WTC11 (cell line): ENCODE measurements at regions not wholly inside any gene's neighbourhood (a gene's known extent, or its start where the extent isn't known, plus 50 kb on each side); places are given as distances from the start of the nearest gene placed in this dataset.

ENCODE experiments used
- ATF2 ChIP-seq: sonication (generic); formaldehyde crosslinking; IDR thresholded peaks from 2 replicates; pipeline ENCODE4 v1.8.1; 2022; ENCODE audit warnings: low read depth, missing genetic modification reagents, borderline replicate concordance
- CTCF ChIP-seq: fragments of 200-600 bp; IDR thresholded peaks from 2 replicates; pipeline ENCODE4 v1.8.0; 2022; ENCODE audit warnings: antibody characterized with exemption
- ERG ChIP-seq: fragments of 250-450 bp; sonication (Bioruptor Pico); IDR thresholded peaks from 2 replicates; pipeline ENCODE4 v1.8.0; 2021; ENCODE audit warnings: mild to moderate bottlenecking
- ESRRA ChIP-seq: sonication (generic); formaldehyde crosslinking; IDR thresholded peaks from 2 replicates; pipeline ENCODE4 v1.8.1; 2022; ENCODE audit warnings: mild to moderate bottlenecking, missing genetic modification reagents, borderline replicate concordance
- GABPB1 ChIP-seq: sonication (generic); formaldehyde crosslinking; IDR thresholded peaks from 2 replicates; pipeline ENCODE4 v1.8.1; 2023; ENCODE audit warnings: mild to moderate bottlenecking, missing genetic modification reagents
- IRF1 ChIP-seq: sonication (generic); formaldehyde crosslinking; IDR thresholded peaks from 2 replicates; pipeline ENCODE4 v1.8.0; 2023; ENCODE audit warnings: missing genetic modification reagents
- MLX ChIP-seq: sonication (generic); formaldehyde crosslinking; IDR thresholded peaks from 2 replicates; pipeline ENCODE4 v1.8.1; 2023; ENCODE audit warnings: mild to moderate bottlenecking, missing genetic modification reagents, moderate library complexity
- NFE2L1 ChIP-seq: sonication (generic); formaldehyde crosslinking; IDR thresholded peaks from 2 replicates; pipeline ENCODE4 v1.8.1; 2023; ENCODE audit warnings: missing genetic modification reagents
- NR2C2 ChIP-seq: sonication (generic); formaldehyde crosslinking; IDR thresholded peaks from 2 replicates; pipeline ENCODE4 v1.8.0; 2022; ENCODE audit warnings: mild to moderate bottlenecking, missing genetic modification reagents
- RELA ChIP-seq: sonication (generic); formaldehyde crosslinking; IDR thresholded peaks from 2 replicates; pipeline ENCODE4 v1.8.1; 2022; ENCODE audit warnings: missing genetic modification reagents, mild to moderate bottlenecking, borderline replicate concordance
- RORB ChIP-seq: fragments of 250-450 bp; sonication (Bioruptor Pico); IDR thresholded peaks from 2 replicates; pipeline ENCODE4 v1.9.0; 2021; ENCODE audit warnings: mild to moderate bottlenecking
- TP53 ChIP-seq: sonication (generic); formaldehyde crosslinking; IDR thresholded peaks from 2 replicates; pipeline ENCODE4 v1.8.1; 2023; ENCODE audit warnings: mild to moderate bottlenecking, missing genetic modification reagents
- ZBTB43 ChIP-seq: sonication (generic); formaldehyde crosslinking; IDR thresholded peaks from 2 replicates; pipeline ENCODE4 v1.8.1; 2023; ENCODE audit warnings: mild to moderate bottlenecking, missing genetic modification reagents
- ZNF121 ChIP-seq: sonication (generic); formaldehyde crosslinking; IDR thresholded peaks from 2 replicates; pipeline ENCODE4 v1.8.0; 2023; ENCODE audit warnings: missing genetic modification reagents

GRCh38 chr13:105972306-105972721, 563.1 kb downstream of the EFNB2 start:
- TF ChIP-seq IRF1 (CRISPR knock-in tag) = no peak
- no peak for TF ChIP-seq CTCF
- TF ChIP-seq ATF2 = no peak
- TF ChIP-seq NFE2L1 (CRISPR knock-in tag) = no peak
- TF ChIP-seq NR2C2 (CRISPR knock-in tag) = no peak
- TF ChIP-seq RORB (CRISPR knock-in tag) = no peak
- TF ChIP-seq TP53 (CRISPR knock-in tag) = no peak
- no peak for TF ChIP-seq GABPB1 (CRISPR knock-in tag)
- no peak for TF ChIP-seq RELA (CRISPR knock-in tag)
- no peak for TF ChIP-seq ESRRA (CRISPR knock-in tag)
- no peak for TF ChIP-seq ZNF121 (CRISPR knock-in tag)
- TF ChIP-seq ERG (CRISPR knock-in tag) = no peak
- TF ChIP-seq MLX (CRISPR knock-in tag) = no peak
- no peak for TF ChIP-seq ZBTB43 (CRISPR knock-in tag)
